GM12873 (cell line): ENCODE measurements at regions not wholly inside any gene's neighbourhood (a gene's known extent, or its start where the extent isn't known, plus 50 kb on each side); places are given as distances from the start of the nearest gene placed in this dataset.

Source experiments
- TF ChIP-seq, protein P1 (sequence below): IDR thresholded peaks from 2 replicates; pipeline ENCODE4 v1.5.1; 2012; ENCODE audit warnings: low read depth, mild to moderate bottlenecking, moderate library complexity, low read length, control low read depth; ENCODE audit not compliant: insufficient read depth; ENCODE audit errors: missing control alignments

DNA sequence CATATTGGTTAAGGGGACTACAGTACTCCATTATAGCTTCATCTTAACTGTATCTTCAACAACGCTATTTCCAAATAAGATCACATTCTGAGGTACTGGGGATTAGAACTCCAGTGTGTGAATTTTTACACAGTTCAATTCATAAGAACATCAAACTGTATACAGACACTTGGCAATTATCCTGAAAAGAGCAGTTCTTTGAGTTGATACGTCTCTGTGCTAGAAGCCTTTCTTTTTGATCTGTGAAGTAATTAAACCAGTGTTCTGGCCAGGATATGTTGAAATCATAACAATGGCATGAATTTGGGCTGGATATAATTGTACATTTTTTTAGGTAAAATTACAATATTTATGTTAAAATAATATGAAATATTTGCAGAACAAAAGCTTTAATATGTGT is 93.5 kb upstream of the ITPRID2 start:
- TF ChIP-seq, protein P1, sequence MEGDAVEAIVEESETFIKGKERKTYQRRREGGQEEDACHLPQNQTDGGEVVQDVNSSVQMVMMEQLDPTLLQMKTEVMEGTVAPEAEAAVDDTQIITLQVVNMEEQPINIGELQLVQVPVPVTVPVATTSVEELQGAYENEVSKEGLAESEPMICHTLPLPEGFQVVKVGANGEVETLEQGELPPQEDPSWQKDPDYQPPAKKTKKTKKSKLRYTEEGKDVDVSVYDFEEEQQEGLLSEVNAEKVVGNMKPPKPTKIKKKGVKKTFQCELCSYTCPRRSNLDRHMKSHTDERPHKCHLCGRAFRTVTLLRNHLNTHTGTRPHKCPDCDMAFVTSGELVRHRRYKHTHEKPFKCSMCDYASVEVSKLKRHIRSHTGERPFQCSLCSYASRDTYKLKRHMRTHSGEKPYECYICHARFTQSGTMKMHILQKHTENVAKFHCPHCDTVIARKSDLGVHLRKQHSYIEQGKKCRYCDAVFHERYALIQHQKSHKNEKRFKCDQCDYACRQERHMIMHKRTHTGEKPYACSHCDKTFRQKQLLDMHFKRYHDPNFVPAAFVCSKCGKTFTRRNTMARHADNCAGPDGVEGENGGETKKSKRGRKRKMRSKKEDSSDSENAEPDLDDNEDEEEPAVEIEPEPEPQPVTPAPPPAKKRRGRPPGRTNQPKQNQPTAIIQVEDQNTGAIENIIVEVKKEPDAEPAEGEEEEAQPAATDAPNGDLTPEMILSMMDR = no peak

DNA sequence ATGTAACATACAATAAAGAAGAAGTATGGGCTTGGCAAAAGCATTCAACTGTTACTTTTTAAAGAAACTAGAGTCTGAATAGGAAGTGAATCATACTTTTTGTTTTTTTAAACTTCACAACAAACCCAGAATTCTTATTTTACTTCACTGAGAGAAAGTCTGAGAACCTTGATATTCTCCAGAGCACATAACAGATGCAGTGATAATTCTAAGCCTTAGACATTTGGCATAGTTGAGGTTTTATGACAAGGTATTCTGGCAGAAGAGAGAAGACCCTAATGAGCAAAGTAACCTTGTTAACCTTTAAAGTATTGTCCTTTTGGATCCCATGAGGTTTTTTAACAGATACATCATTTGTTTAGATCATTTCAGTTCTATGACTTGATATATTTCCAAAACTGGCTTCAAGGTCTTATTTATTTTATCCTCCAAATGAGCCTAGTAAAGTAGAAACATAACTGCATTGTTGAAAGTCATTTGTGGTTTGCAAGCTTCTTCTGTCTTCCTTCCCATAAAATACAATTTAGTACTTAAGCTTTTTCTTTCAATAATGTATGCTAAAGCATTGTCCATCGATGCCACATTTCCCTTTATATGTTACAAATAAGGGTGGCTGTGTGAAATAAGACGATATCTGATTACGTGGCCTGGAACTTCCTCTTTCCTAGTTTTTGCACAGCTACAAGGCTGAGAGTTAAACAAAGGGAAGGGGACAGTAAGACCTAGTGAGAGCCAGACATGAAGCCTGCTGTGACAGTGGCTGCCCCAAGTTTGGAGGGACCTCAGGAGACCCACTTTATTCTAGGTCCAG is 86.1 kb upstream of the ITPRID2 start:
- TF ChIP-seq, protein P1 = no peak

DNA sequence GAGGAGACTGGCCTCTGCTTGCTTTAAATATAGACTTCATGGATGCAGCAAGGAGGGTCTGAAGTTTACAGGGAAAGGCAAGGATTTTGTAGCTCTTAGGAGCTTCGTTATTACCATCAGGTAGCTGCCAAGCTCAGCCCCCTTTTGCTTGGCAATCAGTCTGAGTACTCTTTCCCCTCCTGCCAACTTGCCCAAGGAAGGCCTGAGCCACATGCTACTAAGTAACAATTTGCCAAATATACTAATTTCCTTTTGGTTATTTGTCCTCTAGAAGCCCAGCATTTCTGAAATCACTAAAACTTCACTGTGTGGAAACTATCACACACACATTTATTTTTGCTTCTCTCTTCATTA is 85.5 kb upstream of the ITPRID2 start:
- TF ChIP-seq, protein P1 = no peak

DNA sequence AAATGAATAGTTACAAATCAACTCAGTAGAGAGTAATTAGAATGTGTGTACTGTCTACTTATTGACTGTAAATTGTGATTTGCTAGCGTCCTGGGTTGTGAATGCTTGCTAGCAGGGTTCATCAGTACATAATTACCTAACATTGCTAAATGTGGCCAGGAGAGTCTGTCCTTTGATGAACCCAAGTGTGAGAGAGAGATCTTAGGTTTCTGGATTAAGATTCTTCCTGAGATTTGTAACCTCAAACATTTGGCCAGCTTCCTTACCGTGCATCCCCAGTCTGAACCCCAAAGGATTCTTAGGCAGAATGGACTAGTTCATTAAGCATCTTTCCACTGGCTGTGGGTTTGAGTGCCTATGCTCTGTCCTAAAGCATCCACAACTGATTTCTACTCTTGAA is 84.0 kb upstream of the ITPRID2 start:
- TF ChIP-seq, protein P1 = no peak

DNA sequence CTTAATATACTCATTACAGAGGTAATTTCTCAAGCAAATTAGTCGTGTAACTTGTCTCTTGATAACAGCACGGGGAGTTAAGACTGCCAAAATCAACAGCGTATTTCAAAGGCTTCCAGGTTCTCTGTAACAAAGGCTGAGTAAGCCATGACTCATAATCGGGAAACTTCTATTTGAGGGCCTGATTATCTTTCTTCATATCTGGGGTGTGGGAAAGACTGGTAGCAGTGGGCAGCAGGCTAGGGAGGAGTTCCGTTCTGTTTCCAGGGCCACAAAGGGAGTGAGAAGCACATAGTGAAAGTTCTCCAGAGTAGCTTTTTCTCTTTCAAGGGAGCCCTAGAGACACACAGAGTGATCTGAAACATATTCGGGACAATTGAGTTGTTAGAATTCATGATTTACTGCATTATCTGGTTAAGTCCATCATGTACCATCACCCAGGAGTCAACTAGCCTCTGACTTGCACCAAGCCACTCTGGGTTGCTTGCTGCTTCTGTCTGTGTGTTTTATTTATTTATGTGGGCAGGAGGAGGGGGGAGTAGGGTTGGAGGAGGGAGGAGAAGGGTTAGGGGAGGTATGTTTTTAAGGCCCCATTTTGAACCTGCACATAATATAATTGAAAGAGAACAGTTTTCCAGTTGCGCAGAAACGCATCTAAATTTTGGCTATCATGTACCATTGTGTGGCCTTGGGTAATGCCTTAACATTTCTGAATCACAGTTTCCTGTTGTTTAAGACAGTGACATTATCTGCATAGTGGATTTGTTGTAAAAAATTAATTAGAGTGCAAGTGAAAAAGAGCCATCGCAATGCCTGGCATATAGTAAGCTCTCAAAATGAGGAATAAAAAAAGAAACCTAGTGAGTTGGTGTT is 80.5 kb upstream of the ITPRID2 start:
- TF ChIP-seq, protein P1 = no peak

DNA sequence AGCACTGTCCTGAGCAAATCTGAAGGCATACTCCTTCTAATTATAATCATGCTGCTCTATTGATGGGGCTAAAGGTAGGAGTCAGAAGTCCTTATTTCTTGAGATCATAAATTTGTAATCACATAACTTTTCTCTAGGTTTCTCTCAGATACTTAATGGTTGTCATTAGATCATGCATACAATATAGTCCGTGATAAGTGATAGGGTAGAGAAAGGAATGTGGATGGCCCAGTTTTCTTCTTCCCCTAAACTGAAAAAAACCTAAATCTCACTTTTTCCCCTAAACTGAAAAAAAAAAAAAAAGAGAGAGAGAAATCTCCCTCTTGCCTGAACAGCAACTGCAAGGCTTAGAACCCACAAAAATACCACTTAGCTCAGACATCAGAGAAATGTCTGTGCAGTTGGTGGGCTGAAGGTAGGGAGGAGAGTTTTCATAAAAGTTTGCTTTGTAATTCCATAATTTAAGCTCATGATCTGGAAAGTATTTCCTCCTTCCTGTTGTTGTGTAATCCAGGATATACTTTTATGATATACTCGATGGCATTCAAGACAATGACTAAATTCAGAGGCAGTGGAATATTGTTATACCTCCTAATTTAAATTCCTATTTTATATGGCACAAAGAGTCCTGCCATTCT is 79.3 kb upstream of the ITPRID2 start:
- TF ChIP-seq, protein P1 = no peak

DNA sequence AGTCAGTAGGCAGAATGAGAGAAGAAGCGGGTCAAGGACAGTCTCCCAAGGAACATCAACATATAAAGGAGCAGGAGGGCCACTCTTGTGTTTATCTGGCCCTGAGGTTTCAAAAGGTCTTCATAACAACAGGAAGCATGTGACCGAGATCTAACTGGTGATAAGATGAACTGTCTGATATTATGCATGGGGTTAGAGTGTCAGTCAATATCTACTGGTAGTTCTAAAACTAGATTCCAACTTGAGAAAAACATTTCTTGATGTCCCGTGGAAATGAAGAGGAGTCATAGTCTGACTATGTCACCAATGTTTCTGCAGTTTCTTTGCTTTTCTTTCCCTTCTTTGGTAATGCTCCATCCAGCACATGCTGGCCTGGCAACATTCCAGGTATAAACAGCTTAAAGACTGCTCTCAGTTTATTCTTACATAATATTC is 77.5 kb upstream of the ITPRID2 start:
- TF ChIP-seq, protein P1 = no peak
